Subcutaneous abdominal adipose tissue (tissue), 5 donors: ENCODE measurements at regions not wholly inside any gene's neighbourhood (a gene's known extent, or its start where the extent isn't known, plus 50 kb on each side); places are given as distances from the start of the nearest gene placed in this dataset.

Experiments used
- H3K27ac ChIP-seq: one replicate; pipeline ENCODE4 v1.7.0; 2013; ENCODE audit warnings: low read depth, mild to moderate bottlenecking, inconsistent platforms, low read length, moderate library complexity
- H3K27me3 ChIP-seq, 5 donors: one replicate each; pipeline ENCODE4 v1.7.0; 2013; ENCODE audit warnings: low read length in 5 of 5, inconsistent platforms in 1 of 5; ENCODE audit not compliant: control insufficient read depth in 5 of 5, insufficient read depth in 4 of 5
- H3K36me3 ChIP-seq, 5 donors: one replicate each; pipeline ENCODE4 v1.7.0; 2013; ENCODE audit warnings: low read length in 5 of 5; ENCODE audit not compliant: control insufficient read depth in 5 of 5, insufficient read depth in 5 of 5
- H3K4me1 ChIP-seq, 5 donors: one replicate each; pipeline ENCODE4 v1.7.0; 2013; ENCODE audit warnings: low read length in 5 of 5, mild to moderate bottlenecking in 3 of 5, moderate library complexity in 1 of 5; ENCODE audit not compliant: control insufficient read depth in 5 of 5, insufficient read depth in 5 of 5
- H3K4me3 ChIP-seq, 5 donors: one replicate each; pipeline ENCODE4 v1.7.0; 2013; ENCODE audit warnings: low read length in 5 of 5, low read depth in 1 of 5
- H3K9ac ChIP-seq, 5 donors: one replicate each; pipeline ENCODE4 v1.7.0; 2013; ENCODE audit warnings: low read length in 5 of 5, mild to moderate bottlenecking in 4 of 5, moderate library complexity in 3 of 5
- H3K9me3 ChIP-seq, 5 donors: one replicate each; pipeline ENCODE4 v1.7.0; 2013; ENCODE audit warnings: low read length in 5 of 5; ENCODE audit not compliant: control insufficient read depth in 5 of 5
- donor health status: healthy.
- donor health status: healthy.
- donor health status: healthy.
- donor health status: healthy.
- donor health status: healthy.

DNA sequence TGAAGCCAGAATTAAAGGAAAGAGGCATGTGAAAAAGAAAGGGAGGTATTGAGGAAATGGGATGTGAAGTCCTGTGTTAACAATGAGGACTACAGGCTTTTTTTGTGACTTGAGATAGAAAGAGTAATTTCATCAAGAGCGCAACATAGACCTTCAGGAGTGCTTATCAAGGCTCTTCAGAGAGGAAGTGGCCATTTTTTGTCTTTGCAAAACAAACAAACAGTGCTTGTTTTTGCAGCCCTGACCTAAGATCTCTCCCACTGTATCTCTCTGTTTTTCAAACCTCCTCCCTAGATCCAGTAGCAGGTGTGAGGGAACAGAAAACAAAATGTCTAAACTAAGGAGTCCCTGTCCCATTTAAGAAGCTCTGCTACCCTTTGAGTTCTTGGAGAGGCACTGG lies 710.3 kb upstream of the MARCKS start:
- no peak overlapping the region for H3K4me3 ChIP-seq
- no peak overlapping the region for H3K27ac ChIP-seq
- no peak overlapping the region for H3K9ac ChIP-seq
- no peaks in the 10 kb centered on the region for H3K4me1 ChIP-seq
- no peaks in the 10 kb centered on the region for H3K27me3 ChIP-seq
- no peaks in the 10 kb centered on the region for H3K36me3 ChIP-seq
- H3K9me3 ChIP-seq: no peaks in the 10 kb centered on the region

DNA sequence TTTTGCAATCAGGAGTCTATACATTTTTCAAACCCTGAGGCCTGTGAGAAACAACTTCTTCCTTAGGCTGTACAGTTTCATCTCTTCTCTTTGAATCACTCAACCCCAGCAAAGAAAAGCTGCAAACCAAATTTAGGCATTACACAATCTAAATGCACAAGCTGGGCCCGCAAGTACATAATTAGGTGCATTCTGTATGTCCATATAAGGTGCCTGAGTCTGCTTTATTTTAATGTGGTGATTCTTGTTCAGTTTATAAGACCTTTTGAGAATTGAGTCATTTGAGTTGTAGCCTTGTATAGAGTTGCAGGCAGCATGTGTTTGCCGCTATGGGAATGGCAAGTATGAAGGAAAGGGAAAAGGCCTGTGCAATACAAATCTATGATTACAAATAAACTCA lies 709.6 kb upstream of the MARCKS start:
- Histone ChIP-seq H3K4me1 (no peaks in the 10 kb centered on the region), H3K9ac (no peak overlapping the region), H3K27ac (no peak overlapping the region), H3K36me3 (no peaks in the 10 kb centered on the region), H3K4me3 (no peak overlapping the region), H3K27me3 (no peaks in the 10 kb centered on the region), H3K9me3 (no peaks in the 10 kb centered on the region)

GRCh38 chr6:113148566-113148965 lies 708.6 kb upstream of the MARCKS start:
- Histone ChIP-seq H3K36me3 (no peaks in the 10 kb centered on the region), H3K9me3 (no peaks in the 10 kb centered on the region), H3K9ac (no peak overlapping the region), H3K27me3 (no peaks in the 10 kb centered on the region), H3K4me1 (no peaks in the 10 kb centered on the region), H3K4me3 (no peak overlapping the region), H3K27ac (no peak overlapping the region)

DNA sequence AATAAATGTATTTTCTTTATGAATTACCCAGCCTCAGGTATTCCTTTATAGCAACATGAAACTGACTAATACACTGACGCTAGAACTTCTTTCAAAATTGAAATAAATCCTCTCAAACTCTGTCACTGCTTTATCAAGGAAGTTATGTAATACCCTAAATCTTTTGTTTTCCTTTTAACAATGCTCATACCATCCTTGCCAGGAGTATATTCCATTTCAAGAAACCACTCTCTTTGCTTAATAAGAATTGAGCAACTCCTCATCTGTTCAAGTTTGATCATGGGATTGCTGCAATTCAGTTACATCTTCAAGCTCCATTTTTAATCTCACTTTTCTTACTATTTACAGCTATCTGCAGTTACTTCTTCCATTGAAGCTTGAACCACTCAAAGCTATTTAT lies 707.6 kb upstream of the MARCKS start:
- no peaks in the 10 kb centered on the region for H3K36me3 ChIP-seq
- H3K4me1 ChIP-seq: no peaks in the 10 kb centered on the region
- no peak overlapping the region for H3K27ac ChIP-seq
- H3K9ac ChIP-seq: no peak overlapping the region
- H3K27me3 ChIP-seq: no peaks in the 10 kb centered on the region
- H3K9me3 ChIP-seq: no peaks in the 10 kb centered on the region
- no peak overlapping the region for H3K4me3 ChIP-seq

DNA sequence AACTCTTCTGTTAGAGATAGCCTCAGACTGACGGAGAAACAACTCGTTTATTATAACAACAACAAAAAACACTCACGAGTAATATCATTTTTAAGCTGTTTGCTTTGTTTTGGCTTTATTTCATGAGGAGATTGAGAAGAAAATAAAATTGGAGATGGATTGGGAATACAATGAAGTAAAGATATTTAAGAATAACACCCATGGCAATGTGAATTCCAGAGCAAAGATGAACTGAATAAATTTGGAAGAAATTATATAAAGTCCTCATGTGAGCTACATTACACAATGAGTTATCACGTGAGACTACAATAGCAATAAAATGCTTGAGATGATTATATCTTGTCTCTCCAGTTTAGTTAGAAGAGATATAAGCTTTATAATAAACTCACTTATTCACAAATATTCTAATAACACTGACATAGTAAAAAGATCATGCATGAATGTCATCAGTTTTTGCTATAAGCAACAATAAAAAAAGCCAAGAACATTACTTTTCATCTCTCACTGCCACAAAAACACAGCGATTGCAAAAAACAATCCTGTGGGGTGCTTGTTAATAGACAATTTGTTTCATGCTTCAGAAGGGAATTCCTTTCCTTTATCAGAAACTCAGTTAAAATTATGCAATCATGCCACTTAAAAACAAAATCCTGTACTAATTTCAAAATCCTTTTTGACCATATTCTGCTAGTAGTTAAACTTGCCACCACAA lies 696.7 kb upstream of the MARCKS start:
- no peak overlapping the region for H3K4me3 ChIP-seq
- peaks cover 0 to 10% (median 0%) of the 10 kb centered on the region in 5 donors for H3K4me1 ChIP-seq
- no peaks in the 10 kb centered on the region for H3K36me3 ChIP-seq
- H3K9ac ChIP-seq: no peak overlapping the region
- no peaks in the 10 kb centered on the region for H3K27me3 ChIP-seq
- H3K27ac ChIP-seq: no peak overlapping the region
- no peaks in the 10 kb centered on the region for H3K9me3 ChIP-seq

GRCh38 chr6:113161018-113161315 lies 696.2 kb upstream of the MARCKS start:
- no peak overlapping the region for H3K27ac ChIP-seq
- H3K9me3 ChIP-seq: no peaks in the 10 kb centered on the region
- no peaks in the 10 kb centered on the region for H3K36me3 ChIP-seq

DNA sequence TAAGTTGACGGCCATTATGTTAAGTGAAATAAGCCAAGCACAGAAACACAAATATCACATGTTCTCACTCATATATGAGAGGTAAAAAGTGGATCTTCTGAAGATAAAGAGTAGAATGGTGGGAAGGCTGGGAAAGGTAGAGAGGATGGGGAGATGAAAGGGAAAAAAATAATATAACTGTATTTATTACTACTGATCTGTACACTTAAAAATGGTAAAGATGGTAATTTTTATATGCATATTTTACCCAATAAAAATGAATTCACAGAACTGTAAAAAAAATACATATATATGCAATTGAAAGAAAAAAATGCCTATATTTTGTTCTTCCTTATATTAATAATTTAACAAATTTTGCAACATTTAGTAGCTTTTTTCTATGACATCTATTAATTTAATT lies 694.4 kb upstream of the MARCKS start:
- Histone ChIP-seq H3K27me3 (no peaks in the 10 kb centered on the region), H3K4me3 (no peak overlapping the region), H3K27ac (no peak overlapping the region), H3K36me3 (no peaks in the 10 kb centered on the region), H3K9ac (no peak overlapping the region), H3K9me3 (no peaks in the 10 kb centered on the region), H3K4me1 (peaks cover 0 to 10% (median 0%) of the 10 kb centered on the region in 5 donors)

More at GRCh38 chr6:113161018-113161315, 696.2 kb upstream of the MARCKS start:
- no peaks in the 10 kb centered on the region for H3K27me3 ChIP-seq
- H3K4me1 ChIP-seq: peaks cover 0 to 10% (median 0%) of the 10 kb centered on the region in 5 donors
- H3K4me3 ChIP-seq: no peak overlapping the region
- H3K9ac ChIP-seq: no peak overlapping the region

DNA sequence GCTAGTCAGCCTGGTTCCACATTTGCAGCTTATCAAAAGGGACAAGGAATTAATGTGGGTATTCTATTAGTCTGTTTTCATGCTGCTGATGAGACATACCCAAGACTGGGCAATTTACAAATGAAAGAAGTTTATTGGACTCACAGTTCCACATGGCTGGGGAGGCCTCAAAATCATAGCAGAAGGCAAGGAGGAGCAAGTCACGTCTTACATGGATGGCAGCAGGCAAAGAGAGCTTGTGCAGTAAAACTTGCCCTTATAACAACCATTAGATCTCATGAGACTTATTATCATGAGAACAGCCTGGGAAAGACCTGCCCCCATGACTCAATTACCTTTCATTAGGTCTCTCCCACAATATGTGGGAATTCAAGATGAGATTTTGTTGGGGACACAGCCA lies 689.1 kb upstream of the MARCKS start:
- Histone ChIP-seq H3K9me3 (peaks cover 0 to 4% (median 0%) of the 10 kb centered on the region in 5 donors), H3K36me3 (no peaks in the 10 kb centered on the region), H3K9ac (no peak overlapping the region), H3K4me1 (peaks cover 0 to 16% (median 11%) of the 10 kb centered on the region in 5 donors), H3K27ac (no peak overlapping the region), H3K4me3 (no peak overlapping the region), H3K27me3 (no peaks in the 10 kb centered on the region)

DNA sequence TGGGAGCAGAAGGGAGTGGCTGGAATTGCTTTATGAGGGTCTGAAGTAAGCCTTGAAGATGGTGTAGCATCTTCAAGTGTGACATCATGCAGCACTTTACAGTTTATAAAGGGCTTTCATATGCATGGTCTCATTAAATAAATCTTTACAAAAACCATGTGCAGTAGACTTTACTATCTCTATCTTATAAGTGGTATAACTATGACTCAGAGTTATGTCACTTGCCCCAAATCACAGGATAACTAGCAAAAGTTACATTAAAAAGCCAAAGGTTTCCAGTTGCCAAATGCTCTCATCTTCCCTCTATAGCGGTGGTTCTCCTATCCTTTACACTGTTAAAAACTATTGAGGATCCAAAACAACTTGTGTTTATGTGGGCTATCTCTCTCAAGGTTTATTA lies 687.7 kb upstream of the MARCKS start:
- peaks cover 0 to 16% (median 11%) of the 10 kb centered on the region in 5 donors for H3K4me1 ChIP-seq
- peaks cover 0 to 4% (median 0%) of the 10 kb centered on the region in 5 donors for H3K9me3 ChIP-seq

GRCh38 chr6:113170454-113170853 lies 686.7 kb upstream of the MARCKS start:
- Histone ChIP-seq H3K27me3 (no peaks in the 10 kb centered on the region), H3K27ac (no peak overlapping the region), H3K9me3 (peaks cover 0 to 4% (median 0%) of the 10 kb centered on the region in 5 donors), H3K9ac (no peak overlapping the region), H3K4me1 (peaks cover 0 to 16% (median 11%) of the 10 kb centered on the region in 5 donors), H3K4me3 (no peak overlapping the region), H3K36me3 (no peaks in the 10 kb centered on the region)

More for the DNA sequence above, 687.7 kb upstream of the MARCKS start:
- Histone ChIP-seq H3K27ac (no peak overlapping the region), H3K27me3 (no peaks in the 10 kb centered on the region), H3K36me3 (no peaks in the 10 kb centered on the region), H3K4me3 (no peak overlapping the region), H3K9ac (no peak overlapping the region)
